HepG2 (cell line): ENCODE measurements at regions not wholly inside any gene's neighbourhood (a gene's known extent, or its start where the extent isn't known, plus 50 kb on each side); places are given as distances from the start of the nearest gene placed in this dataset.
"Not testable (repeated sequence)": the region's sequence is repeated elsewhere in the genome, so short reads cannot be mapped to it uniquely, and the experiment has no call there.

Source experiments
- ATAC-seq: fragments of 200-7000 bp; cut with Tn5 transposase; 3 replicates; pipeline ENCODE4 v1.9.1; 2020; ENCODE audit warnings: mild to moderate bottlenecking, moderate library complexity
- BruUV-seq: library from RNA; stranded (reverse); fragments of 400-500 nt; replicated peaks from 2 replicates; lab custom pipeline; 2021; lab: Mats Ljungman, UMichigan
- CTCF ChIA-PET: fragments of 300-600 bp; formaldehyde crosslinking; extraction: SDS; loops from one replicate; lab custom pipeline; 2021; ENCODE audit warnings: low total read pairs, inconsistent platforms, low intra/inter-chr PET ratio; lab: Yijun Ruan, JAX
- POLR2A ChIA-PET: fragments of 350-600 bp; sonication (Branson Sonifier 250); formaldehyde crosslinking; loops from one replicate; lab custom pipeline; 2020; ENCODE audit warnings: antibody characterized with exemption, inconsistent platforms; lab: Yijun Ruan, JAX
- DNase-seq: peaks from one replicate; pipeline ENCODE4 v3.0.0-alpha.2; 2015; ENCODE audit warnings: low spot score
- FAIRE-seq: peaks from 3 replicates; lab custom pipeline; 2011; peaks lifted over from hg19 to GRCh38; lab: Jason Lieb, UNC
- H2AFZ ChIP-seq: one replicate; pipeline ENCODE4 v1.6.1; 2011; ENCODE audit warnings: low read length, inconsistent platforms
- H3K27ac ChIP-seq: fragments of 300-600 bp; 3 replicates; pipeline ENCODE4 v1.8.0; 2011; ENCODE audit warnings: mixed run types, mild to moderate bottlenecking, mixed read lengths, low read length, inconsistent platforms; ENCODE audit not compliant: insufficient read depth; ENCODE audit errors: extremely low read length
- H3K27me3 ChIP-seq, 2 experiments: fragments of 200-600 bp in 1 of 2; 2 replicates in 1 of 2; 3 replicates in 1 of 2; pipeline versions ENCODE4 v1.6.0 to v1.8.0; 2011; ENCODE audit warnings: low read length in 2 of 2, mild to moderate bottlenecking in 2 of 2, moderate library complexity in 2 of 2, inconsistent platforms in 1 of 2; ENCODE audit not compliant: insufficient read depth in 2 of 2, control insufficient read depth in 1 of 2
- H3K36me3 ChIP-seq, 2 experiments: fragments of 200-600 bp in 1 of 2; replicated peaks in 1 of 2; 2 replicates in 1 of 2; 3 replicates in 1 of 2; pipeline versions ENCODE4 v1.5.1 to v1.8.0; 2011; ENCODE audit warnings: low read length in 2 of 2, inconsistent platforms in 1 of 2; ENCODE audit not compliant: insufficient read depth in 2 of 2, control insufficient read depth in 1 of 2
- H3K4me1 ChIP-seq: 2 replicates; pipeline ENCODE4 v1.5.1; 2012; ENCODE audit warnings: low read length, inconsistent platforms; ENCODE audit not compliant: insufficient read depth
- H3K4me2 ChIP-seq: 2 replicates; pipeline ENCODE4 v1.6.0; 2011; ENCODE audit warnings: low read depth, low read length, inconsistent platforms
- H3K4me3 ChIP-seq, 3 experiments: fragments of 200-600 bp in 1 of 3; sonication (generic), shearing (Covaris generic) in 1 of 3; replicated peaks in 1 of 3; 2 replicates each; pipeline ENCODE4 v1.5.1; 2011 to 2016; ENCODE audit warnings: low read length in 3 of 3, inconsistent platforms in 2 of 3, low read depth in 2 of 3, mild to moderate bottlenecking in 2 of 3, control low read depth in 1 of 3, mixed read lengths in 1 of 3; ENCODE audit not compliant: insufficient read depth in 1 of 3
- H3K79me2 ChIP-seq: one replicate; pipeline ENCODE4 v1.6.1; 2011; ENCODE audit warnings: low read length, inconsistent platforms; ENCODE audit not compliant: insufficient read depth
- H3K9ac ChIP-seq: 2 replicates; pipeline ENCODE4 v1.6.0; 2011; ENCODE audit warnings: mild to moderate bottlenecking, low read depth, low read length, inconsistent platforms; ENCODE audit not compliant: insufficient read depth
- H3K9me3 ChIP-seq: 2 replicates; pipeline ENCODE4 v1.5.1; 2012; ENCODE audit warnings: mild to moderate bottlenecking, low read length
- H4K20me1 ChIP-seq: 2 replicates; pipeline ENCODE4 v1.6.0; 2011; ENCODE audit warnings: inconsistent platforms, mild to moderate bottlenecking, low read length, moderate library complexity; ENCODE audit not compliant: insufficient read depth
- KLF15 ChIP-seq: sonication (generic); formaldehyde crosslinking; IDR thresholded peaks from 2 replicates; pipeline ENCODE4 v1.8.1; 2023; ENCODE audit warnings: borderline replicate concordance, mild to moderate bottlenecking, inconsistent platforms, missing genetic modification reagents, mixed read lengths
- MED8 ChIP-seq: sonication (generic); formaldehyde crosslinking; IDR thresholded peaks from 2 replicates; pipeline ENCODE4 v1.8.1; 2023; ENCODE audit warnings: mild to moderate bottlenecking, missing genetic modification reagents; ENCODE audit not compliant: insufficient replicate concordance
- WGBS: methylation state at CpG from one replicate; pipeline ENCODE4 v1.1.6; 2017; ENCODE audit warnings: low lambda C conversion rate; 5-methylcytosine and 5-hydroxymethylcytosine counted together
- in situ Hi-C: cut with HindIII; loops from 2 replicates; pipeline ENCODE4 v1.10.0; 2017; ENCODE audit warnings: low pct_unique_long_range_greater_than_20kb; ENCODE audit not compliant: extremely low pct_ligation_motif_present
- intact Hi-C: fragments of 100-400 bp; cut with micrococcal nuclease; formaldehyde crosslinking; loops from one replicate; pipeline ENCODE4 v1.10.0; 2022; ENCODE audit not compliant: unreplicated experiment
- TF ChIP-seq, protein P1 (sequence below): sonication (generic); formaldehyde crosslinking; IDR thresholded peaks from 2 replicates; pipeline ENCODE4 v1.4.0; 2020; ENCODE audit warnings: mild to moderate bottlenecking, missing genetic modification reagents

GRCh38 chr7:82572195-82572880 is 128.8 kb upstream of the CACNA2D1 start (continued):
- TF ChIP-seq, protein P1, sequence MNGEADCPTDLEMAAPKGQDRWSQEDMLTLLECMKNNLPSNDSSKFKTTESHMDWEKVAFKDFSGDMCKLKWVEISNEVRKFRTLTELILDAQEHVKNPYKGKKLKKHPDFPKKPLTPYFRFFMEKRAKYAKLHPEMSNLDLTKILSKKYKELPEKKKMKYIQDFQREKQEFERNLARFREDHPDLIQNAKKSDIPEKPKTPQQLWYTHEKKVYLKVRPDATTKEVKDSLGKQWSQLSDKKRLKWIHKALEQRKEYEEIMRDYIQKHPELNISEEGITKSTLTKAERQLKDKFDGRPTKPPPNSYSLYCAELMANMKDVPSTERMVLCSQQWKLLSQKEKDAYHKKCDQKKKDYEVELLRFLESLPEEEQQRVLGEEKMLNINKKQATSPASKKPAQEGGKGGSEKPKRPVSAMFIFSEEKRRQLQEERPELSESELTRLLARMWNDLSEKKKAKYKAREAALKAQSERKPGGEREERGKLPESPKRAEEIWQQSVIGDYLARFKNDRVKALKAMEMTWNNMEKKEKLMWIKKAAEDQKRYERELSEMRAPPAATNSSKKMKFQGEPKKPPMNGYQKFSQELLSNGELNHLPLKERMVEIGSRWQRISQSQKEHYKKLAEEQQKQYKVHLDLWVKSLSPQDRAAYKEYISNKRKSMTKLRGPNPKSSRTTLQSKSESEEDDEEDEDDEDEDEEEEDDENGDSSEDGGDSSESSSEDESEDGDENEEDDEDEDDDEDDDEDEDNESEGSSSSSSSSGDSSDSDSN (CRISPR knock-in tag): no peak
- TF ChIP-seq MED8 (no peak), KLF15 (CRISPR knock-in tag) (no peak)

DNA sequence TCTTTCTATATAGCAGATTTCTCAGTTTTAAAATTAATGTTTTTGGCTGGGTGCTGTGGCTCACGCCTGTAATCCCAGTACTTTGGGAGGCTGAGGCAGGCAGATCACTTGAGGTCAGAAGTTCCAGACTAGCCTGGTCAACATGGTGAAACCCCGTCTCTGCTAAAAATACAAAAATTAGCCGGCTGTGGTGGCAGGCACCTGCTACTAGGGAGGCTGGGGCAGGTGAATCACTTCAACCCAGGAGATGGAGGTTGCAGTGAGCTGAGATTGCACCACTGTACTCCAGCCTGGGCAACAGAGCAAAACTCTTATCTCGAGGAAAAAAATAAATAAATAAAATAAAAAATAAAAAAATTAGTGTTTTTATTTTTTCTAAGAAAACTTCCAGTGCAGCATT is 127.5 kb upstream of the CACNA2D1 start:
- DNase-seq, H3K36me3 ChIP-seq, H3K4me2 ChIP-seq, H2AFZ ChIP-seq, H4K20me1 ChIP-seq, H3K27ac ChIP-seq, H3K27me3 ChIP-seq, FAIRE-seq, intact Hi-C loops, H3K9me3 ChIP-seq, POLR2A ChIA-PET, BruUV-seq, H3K4me3 ChIP-seq, H3K4me1 ChIP-seq, H3K79me2 ChIP-seq, ATAC-seq, H3K9ac ChIP-seq: not testable (repeated sequence)
- CTCF ChIA-PET: interaction anchor here (2.2 kb wide), 1 partner anchor 526 kb away, joined by 17 read pairs; no protein-coding TSS in a partner anchor
- in situ Hi-C loops: loop anchor here (10.0 to 25.0 kb wide), 2 partner anchors 526 to 1084 kb away; no protein-coding TSS in a partner anchor
- 0% methylated on average over 4 of the region's 4 CpGs for WGBS
